ENCODE measurements at regions not wholly inside any gene's neighbourhood (a gene's known extent, or its start where the extent isn't known, plus 50 kb on each side); places are given as distances from the start of the nearest gene placed in this dataset.

DNA sequence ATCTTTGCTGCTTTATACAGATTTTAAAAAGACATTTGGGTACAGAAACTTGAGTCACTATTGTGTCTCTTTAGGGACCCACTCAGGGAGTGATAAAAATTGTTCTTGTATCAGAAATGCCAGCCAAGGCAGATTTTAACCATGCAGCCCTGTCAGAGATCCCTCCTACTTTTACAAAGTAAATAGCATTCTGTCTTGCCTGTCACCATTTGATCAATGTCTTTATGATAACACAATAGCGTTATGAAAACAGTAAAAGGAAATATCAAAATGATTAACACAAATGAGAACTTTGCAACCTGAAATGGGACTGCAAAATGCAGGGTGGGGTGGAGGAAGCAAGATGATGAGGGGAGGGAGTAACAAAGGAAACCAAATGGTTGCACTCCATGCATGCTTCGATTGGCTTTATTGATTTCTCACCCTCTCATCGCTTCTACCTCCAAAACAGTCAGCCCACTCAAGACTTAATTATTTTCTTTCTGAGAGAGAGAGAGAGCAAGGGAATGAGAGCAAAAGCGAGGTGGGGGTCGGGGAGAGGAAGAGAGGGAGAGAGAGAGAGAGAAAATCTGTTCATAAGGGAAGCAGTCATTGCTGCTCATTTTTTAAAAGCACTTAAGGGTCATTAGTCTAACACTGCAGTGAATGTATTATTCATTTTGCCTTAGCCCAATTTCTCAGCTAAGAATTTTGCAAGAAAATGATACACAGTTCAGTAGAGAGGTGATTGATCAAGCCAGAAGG is 576.5 kb downstream of the CSNK1G3 start:
- no peak overlapping the region for H3K4me3 ChIP-seq (ENCODE audit: low read length)
- H3K4me1 ChIP-seq (ENCODE audit: insufficient read depth, low read length) = no peaks in the 10 kb centered on the region
- H3K9me3 ChIP-seq (ENCODE audit: low read depth, low read length) = no peaks in the 10 kb centered on the region
- no peaks in the 10 kb centered on the region for H3K27me3 ChIP-seq (ENCODE audit: insufficient read depth, low read length)

DNA sequence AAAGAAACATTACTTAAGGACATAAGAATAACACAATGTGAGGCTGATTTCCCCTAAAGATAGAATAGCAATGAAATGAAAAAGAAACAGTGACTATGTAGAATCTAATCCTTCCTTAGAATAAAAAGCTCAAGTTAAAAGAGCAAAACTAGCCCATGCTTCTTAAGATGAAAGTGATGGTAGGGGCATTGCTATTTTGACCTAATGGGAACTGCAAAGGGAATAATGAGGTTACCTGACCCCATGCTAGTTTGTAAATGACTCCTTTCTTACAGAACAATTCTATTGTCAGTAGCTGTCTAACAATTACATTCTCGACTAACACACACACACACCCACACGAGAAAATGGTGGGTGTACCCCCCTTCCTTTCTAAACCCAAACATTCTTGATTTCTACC is 575.8 kb downstream of the CSNK1G3 start:
- Histone ChIP-seq H3K9me3 (ENCODE audit: low read depth, low read length) (no peaks in the 10 kb centered on the region), H3K4me1 (ENCODE audit: insufficient read depth, low read length) (no peaks in the 10 kb centered on the region), H3K27me3 (ENCODE audit: insufficient read depth, low read length) (no peaks in the 10 kb centered on the region), H3K4me3 (ENCODE audit: low read length) (no peak overlapping the region)

DNA sequence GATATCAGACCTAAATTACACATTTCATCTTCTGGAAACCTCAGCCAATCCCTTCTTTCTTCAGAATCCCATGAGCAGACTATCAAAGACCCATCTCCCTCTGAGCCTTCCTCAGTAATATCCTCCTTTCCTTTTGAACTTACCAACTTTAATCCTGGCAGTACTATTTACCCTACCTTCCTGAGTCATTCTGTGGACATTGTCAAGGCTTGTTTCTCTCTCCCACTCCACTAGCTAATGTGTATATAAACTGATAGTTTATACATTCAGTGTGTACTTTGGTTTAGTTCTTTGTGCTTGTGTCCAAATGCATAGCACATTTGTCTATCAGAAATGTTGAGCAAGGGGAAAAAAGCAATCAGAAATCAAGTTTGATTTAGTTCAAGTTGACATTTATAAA is 568.3 kb downstream of the CSNK1G3 start:
- Histone ChIP-seq H3K4me3 (ENCODE audit: low read length) (no peak overlapping the region), H3K4me1 (ENCODE audit: insufficient read depth, low read length) (no peaks in the 10 kb centered on the region), H3K9me3 (ENCODE audit: low read depth, low read length) (no peaks in the 10 kb centered on the region), H3K27me3 (ENCODE audit: insufficient read depth, low read length) (no peaks in the 10 kb centered on the region)

DNA sequence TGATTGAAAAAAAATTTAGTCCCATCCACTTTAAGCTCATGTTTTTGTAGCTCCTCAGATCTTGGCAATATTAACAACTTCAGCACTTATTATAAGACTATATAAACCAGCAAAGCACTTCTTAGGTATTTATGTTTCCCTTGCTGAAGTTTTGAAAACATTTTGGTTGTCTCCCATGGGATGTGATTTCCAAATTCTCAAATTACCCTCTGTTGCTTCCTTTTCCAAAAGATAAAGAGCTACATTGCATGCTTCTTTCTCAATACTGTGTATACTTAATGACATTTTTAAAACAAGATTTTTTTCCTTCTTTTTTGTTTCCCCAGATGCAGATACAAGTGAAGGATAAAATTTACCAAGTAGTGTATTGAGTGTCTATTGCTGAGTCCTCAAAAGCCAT is 567.1 kb downstream of the CSNK1G3 start:
- Histone ChIP-seq H3K4me1 (ENCODE audit: insufficient read depth, low read length) (no peaks in the 10 kb centered on the region), H3K27me3 (ENCODE audit: insufficient read depth, low read length) (no peaks in the 10 kb centered on the region), H3K4me3 (ENCODE audit: low read length) (no peak overlapping the region), H3K9me3 (ENCODE audit: low read depth, low read length) (no peaks in the 10 kb centered on the region)

DNA sequence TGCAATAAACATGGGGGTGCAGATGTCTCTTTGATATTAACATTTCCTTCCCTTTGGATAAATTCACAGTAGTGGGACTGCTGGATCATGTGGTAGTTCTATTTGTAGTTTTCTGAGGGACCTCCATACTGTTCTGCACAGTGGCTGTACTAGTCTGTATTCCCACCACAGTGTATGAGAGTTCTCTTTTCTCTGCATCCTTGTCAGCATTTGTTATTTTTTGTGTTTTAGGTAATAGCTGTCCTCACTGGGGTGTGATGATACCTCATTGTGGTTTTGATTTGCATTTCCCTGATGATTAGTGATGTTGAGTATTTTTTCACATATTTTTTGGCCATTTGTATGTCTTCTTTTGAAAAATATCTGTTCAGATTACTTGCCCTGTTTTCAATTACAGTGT is 562.5 kb downstream of the CSNK1G3 start:
- Histone ChIP-seq H3K27me3 (ENCODE audit: insufficient read depth, low read length) (no peaks in the 10 kb centered on the region), H3K9me3 (ENCODE audit: low read depth, low read length) (no peaks in the 10 kb centered on the region), H3K4me3 (ENCODE audit: low read length) (no peak overlapping the region), H3K4me1 (ENCODE audit: insufficient read depth, low read length) (no peaks in the 10 kb centered on the region)

DNA sequence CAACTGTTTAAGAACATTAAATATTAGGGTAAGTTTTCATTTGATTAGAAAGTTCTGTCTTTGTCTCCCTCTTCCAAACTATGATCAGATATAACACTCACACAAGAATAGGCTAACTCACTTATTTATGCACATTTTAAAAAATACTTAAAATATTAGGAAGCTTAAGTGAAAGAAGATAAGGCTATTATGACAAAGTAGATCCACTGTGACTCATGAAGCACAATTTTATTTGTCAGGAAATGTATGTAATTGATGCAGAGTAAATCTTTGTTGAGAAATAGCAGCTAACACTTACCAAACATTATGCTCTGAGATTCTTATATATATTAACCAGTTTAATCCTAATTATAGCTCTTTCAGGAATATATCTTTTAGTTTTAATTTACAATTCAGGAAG is 560.6 kb downstream of the CSNK1G3 start:
- H3K27me3 ChIP-seq (ENCODE audit: insufficient read depth, low read length) = no peaks in the 10 kb centered on the region
- no peak overlapping the region for H3K4me3 ChIP-seq (ENCODE audit: low read length)
- no peaks in the 10 kb centered on the region for H3K4me1 ChIP-seq (ENCODE audit: insufficient read depth, low read length)
- H3K9me3 ChIP-seq (ENCODE audit: low read depth, low read length) = no peaks in the 10 kb centered on the region

DNA sequence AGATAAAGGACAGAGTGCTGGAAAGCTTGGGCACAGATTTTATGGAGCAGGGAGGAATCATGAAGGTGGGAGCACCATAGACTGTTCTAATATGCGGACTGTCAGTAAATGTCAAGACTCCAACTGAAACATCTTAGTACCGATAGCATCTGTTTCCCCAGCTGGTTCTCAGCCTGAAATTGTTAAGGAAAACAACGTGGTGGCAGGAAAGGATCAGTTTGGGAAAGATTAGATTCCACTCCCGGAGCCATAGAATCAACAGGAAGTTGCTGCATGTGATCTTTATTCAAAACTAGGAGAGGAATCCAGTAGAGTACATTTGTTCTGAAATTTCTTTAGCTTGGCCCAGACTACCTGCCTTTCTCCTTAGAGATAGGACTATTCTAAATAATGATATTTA is 559.1 kb downstream of the CSNK1G3 start:
- Histone ChIP-seq H3K27me3 (ENCODE audit: insufficient read depth, low read length) (no peaks in the 10 kb centered on the region), H3K9me3 (ENCODE audit: low read depth, low read length) (no peaks in the 10 kb centered on the region), H3K4me3 (ENCODE audit: low read length) (no peak overlapping the region), H3K4me1 (ENCODE audit: insufficient read depth, low read length) (no peaks in the 10 kb centered on the region)

DNA sequence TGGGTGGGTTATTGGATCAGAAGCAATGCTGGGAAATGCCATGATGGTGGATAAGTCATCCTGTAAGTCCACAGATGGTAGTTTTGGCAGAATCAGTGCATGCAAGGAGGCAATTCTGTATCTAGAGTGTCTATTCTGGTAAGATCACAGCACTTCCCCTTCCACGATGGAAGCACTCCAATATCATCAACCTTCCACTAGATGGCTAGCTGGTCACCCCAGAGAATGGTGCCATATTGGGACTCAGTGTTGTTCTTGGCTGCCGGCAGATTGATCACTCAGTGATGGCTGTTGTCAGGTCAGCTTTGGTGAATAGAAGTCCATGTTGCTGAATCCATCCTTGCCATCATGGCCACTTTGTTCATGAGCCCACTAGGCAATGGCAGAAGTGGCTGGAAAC is 553.5 kb downstream of the CSNK1G3 start:
- no peaks in the 10 kb centered on the region for H3K4me1 ChIP-seq (ENCODE audit: insufficient read depth, low read length)

DNA sequence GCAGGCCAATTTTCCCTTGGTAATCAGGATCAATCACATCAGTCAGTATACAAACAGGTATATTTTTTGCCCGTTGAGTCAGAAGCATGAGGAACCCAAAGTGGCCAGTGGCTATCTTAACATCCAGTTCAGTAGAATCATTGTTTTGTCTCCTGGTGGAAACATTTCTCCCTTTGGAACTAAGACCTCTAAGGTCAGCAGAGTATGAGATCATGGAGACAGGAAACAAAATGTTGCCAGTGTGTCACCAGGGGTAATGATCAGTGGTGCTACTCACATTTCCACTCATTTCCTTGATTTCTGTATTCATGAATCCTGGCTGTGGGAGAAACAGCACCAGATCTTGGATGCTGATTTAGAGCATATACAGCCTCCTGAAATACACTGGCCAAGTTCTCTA is 553.0 kb downstream of the CSNK1G3 start:
- no peaks in the 10 kb centered on the region for H3K27me3 ChIP-seq (ENCODE audit: insufficient read depth, low read length)
- H3K9me3 ChIP-seq (ENCODE audit: low read depth, low read length) = no peaks in the 10 kb centered on the region
- no peak overlapping the region for H3K4me3 ChIP-seq (ENCODE audit: low read length)
- H3K4me1 ChIP-seq (ENCODE audit: insufficient read depth, low read length) = no peaks in the 10 kb centered on the region

More for the DNA sequence above, 553.5 kb downstream of the CSNK1G3 start:
- H3K27me3 ChIP-seq (ENCODE audit: insufficient read depth, low read length) = no peaks in the 10 kb centered on the region
- H3K9me3 ChIP-seq (ENCODE audit: low read depth, low read length) = no peaks in the 10 kb centered on the region
- no peak overlapping the region for H3K4me3 ChIP-seq (ENCODE audit: low read length)

DNA sequence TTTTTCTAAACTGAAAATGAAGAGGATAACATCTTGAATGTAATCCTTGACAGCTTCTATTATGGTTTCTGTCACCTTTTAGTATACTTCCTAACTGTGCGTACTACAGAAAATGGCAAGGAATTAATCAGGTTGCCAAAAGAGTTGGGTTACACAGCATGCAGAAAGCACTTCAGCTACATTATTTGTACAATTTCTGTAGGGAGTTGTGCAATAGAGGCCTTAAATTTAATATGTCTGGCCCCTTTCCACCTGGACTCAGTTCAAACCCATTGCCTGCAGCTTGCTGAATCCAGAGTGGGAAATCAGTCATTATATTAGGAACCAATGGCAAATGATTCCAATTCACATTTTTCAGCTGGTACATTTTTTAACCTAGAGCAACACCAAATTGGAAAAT is 549.7 kb downstream of the CSNK1G3 start:
- peaks cover 14% of the 10 kb centered on the region for H3K4me1 ChIP-seq (ENCODE audit: insufficient read depth, low read length)
- no peaks in the 10 kb centered on the region for H3K27me3 ChIP-seq (ENCODE audit: insufficient read depth, low read length)
- no peaks in the 10 kb centered on the region for H3K9me3 ChIP-seq (ENCODE audit: low read depth, low read length)
- H3K4me3 ChIP-seq (ENCODE audit: low read length) = no peak overlapping the region

DNA sequence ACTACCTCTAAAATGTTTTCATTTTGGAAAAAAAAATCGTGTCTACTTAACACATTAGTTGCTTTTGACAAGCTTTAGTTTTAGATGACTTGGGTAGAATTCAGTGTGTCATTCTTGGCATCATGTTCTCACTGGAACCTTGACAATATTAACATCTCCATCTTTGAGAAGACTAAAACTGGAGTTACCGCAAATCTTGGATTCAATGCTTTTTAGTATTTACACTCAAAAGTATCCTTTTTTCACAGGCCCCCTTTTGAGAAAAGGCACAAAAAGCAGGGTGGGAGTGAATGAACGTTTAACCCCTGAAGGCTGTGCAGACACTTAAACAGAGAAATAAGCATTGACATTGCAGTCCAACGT is 549.1 kb downstream of the CSNK1G3 start:
- Histone ChIP-seq H3K27me3 (ENCODE audit: insufficient read depth, low read length) (no peaks in the 10 kb centered on the region), H3K4me1 (ENCODE audit: insufficient read depth, low read length) (peaks cover 18% of the 10 kb centered on the region), H3K9me3 (ENCODE audit: low read depth, low read length) (no peaks in the 10 kb centered on the region), H3K4me3 (ENCODE audit: low read length) (no peak overlapping the region)

DNA sequence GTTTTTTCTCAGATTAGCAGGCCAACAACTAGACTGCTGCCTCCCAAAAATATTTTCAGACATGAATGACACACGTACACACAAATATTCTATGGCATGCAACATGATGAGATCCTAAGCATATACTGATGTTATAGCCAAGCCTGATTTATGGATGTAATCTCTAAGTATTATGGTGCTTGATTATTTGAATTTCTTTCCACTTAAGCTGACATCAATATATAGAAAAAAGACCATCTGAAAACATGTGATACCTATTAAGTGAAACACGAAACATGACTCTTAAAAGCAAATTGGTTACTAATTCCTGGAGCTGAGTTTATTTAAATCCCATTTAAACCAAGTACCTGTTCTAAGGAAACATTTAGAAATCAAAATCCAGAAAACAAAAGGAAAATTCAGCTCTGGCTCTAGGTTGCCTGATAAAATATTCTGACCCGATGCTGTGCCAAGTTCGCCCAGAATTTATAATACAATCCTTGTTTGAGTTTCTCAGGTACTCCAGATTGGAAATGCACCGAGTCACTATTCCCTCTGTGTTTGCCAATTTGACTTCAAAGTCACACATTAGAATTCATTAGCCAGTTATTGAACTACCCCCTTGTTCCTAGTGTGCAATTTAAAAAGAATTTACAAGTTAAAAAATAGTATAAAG is 548.6 kb downstream of the CSNK1G3 start:
- no peaks in the 10 kb centered on the region for H3K27me3 ChIP-seq (ENCODE audit: insufficient read depth, low read length)
- H3K4me3 ChIP-seq (ENCODE audit: low read length) = no peak overlapping the region
- H3K4me1 ChIP-seq (ENCODE audit: insufficient read depth, low read length) = peaks cover 18% of the 10 kb centered on the region
- H3K9me3 ChIP-seq (ENCODE audit: low read depth, low read length) = no peaks in the 10 kb centered on the region

DNA sequence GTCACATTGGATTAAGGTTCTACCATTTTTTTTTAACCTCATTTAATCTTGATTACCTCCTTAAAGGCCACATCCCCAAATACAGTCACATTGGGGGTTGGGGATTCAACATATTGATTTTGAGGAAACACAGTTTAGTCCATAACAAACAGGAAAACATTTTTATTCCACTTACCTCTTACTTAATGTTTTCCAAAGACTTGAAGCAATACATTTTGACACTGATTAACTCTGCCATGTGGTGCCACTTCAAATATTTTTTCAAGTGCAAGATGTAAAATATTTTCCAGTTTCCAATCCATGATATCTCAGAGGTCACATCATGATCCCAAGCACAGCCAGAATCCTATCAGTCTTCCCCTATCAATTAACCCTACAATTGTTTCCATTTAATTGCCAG is 548.0 kb downstream of the CSNK1G3 start:
- Histone ChIP-seq H3K9me3 (ENCODE audit: low read depth, low read length) (no peaks in the 10 kb centered on the region), H3K4me3 (ENCODE audit: low read length) (no peak overlapping the region), H3K4me1 (ENCODE audit: insufficient read depth, low read length) (peaks cover 18% of the 10 kb centered on the region), H3K27me3 (ENCODE audit: insufficient read depth, low read length) (no peaks in the 10 kb centered on the region)

DNA sequence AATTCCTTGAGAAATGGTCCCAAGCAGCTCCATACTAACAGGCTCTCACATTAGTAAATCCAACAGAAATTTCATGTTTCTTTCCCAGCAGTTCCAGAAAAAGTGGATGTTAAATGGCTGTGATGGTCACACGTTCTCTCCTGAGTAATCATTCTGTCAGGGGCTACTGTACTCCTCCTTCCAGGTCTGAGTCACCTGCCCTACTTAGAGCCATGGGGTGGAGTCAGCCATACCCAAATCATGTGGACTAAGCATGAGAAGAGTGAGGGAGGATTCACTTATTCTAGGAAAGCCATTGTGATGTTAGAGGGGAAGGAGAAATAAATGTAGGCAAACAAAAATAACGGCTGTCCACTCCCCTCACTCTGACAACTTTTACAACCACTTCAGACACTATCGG is 547.2 kb downstream of the CSNK1G3 start:
- peaks cover 18% of the 10 kb centered on the region for H3K4me1 ChIP-seq (ENCODE audit: insufficient read depth, low read length)
- H3K27me3 ChIP-seq (ENCODE audit: insufficient read depth, low read length) = no peaks in the 10 kb centered on the region
- no peaks in the 10 kb centered on the region for H3K9me3 ChIP-seq (ENCODE audit: low read depth, low read length)
- no peak overlapping the region for H3K4me3 ChIP-seq (ENCODE audit: low read length)

DNA sequence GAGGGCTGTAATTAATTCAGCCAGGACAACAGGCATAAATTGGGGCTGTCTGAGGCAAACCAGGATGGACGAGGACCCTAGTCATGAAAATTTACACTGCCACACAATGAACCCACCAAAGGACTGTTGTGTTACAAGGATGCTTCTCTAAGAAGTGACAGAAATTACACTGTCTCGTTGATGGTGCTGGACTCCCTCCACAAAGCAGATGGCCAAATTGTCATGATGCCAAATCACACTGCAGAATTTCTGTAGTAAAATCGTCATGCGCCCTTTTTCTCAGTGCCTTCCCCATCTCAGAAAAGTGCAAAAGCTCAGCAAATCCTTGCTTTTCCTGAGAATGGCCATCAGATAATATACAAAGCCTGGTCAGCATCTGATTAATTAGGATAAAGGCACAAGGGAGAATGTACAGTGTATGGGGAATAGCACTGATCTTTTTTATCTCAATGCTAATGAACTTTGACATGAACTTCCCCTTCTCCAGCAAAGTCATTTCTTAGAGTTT is 545.8 kb downstream of the CSNK1G3 start:
- Histone ChIP-seq H3K4me1 (ENCODE audit: insufficient read depth, low read length) (peaks cover 18% of the 10 kb centered on the region), H3K27me3 (ENCODE audit: insufficient read depth, low read length) (no peaks in the 10 kb centered on the region), H3K9me3 (ENCODE audit: low read depth, low read length) (no peaks in the 10 kb centered on the region), H3K4me3 (ENCODE audit: low read length) (no peak overlapping the region)

Data from mononuclear cell (primary cell).